ENCODE measurements at regions not wholly inside any gene's neighbourhood (a gene's known extent, or its start where the extent isn't known, plus 50 kb on each side); places are given as distances from the start of the nearest gene placed in this dataset.

DNA sequence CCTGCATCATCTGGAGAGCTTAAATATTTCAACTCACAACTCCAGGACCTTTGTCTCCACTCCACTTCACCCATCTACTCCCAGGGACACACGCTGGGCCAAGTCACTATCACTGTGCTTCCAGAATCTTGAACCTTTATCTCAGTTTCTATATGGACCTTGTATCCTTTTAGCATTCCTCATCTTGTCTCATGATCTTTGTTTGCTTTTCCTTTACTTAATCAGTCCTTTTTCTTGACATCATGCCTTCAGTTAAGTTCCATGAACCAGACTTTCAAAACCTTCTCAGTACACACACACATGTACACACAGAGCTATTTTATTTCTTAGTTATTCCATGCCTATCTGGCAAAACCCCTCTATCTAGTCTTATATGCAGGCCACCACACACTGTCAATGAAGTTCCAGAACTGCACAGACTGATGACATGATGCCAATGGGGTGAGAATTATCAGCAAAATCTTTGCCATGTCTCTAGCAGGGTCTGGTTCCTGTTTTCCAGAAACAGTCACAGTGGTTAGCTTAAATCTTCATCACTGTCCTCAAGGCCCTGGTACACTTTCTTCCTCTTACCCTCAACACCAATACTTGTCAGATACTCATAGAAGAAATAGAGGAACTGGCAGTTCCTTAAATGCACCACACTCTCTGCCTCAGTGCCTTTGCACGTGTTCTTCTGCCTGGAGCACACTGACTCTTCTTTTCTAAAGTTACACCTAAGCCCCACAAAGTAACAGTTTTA is 77.6 kb upstream of the STARD13 start:
- H3K4me1 Mint-ChIP-seq = no peaks in the 10 kb centered on the region
- CTCF ChIA-PET = interaction anchor here (0.6 kb wide), 1 partner anchor 20 kb away, joined by 7 read pairs; no protein-coding TSS in a partner anchor

More for the DNA sequence above, 77.6 kb upstream of the STARD13 start:
- POLR2A ChIA-PET = no interaction called here
- peaks cover 42% of the 10 kb centered on the region for H3K9me3 Mint-ChIP-seq
- no peak overlapping the region for H3K27ac Mint-ChIP-seq
- no peaks in the 10 kb centered on the region for H3K27me3 Mint-ChIP-seq (ENCODE audit: low read depth)
- H3K36me3 Mint-ChIP-seq = peaks cover 2% of the 10 kb centered on the region; the same call in 1 of the 2 replicates
- ATAC-seq (no peak), DNase-seq (ENCODE audit: low spot score) (no peak)
- no peak for TF ChIP-seq NFYB (CRISPR knock-in tag; conservative IDR thresholded peaks at IDR 0.05; ENCODE audit: low read depth)
- TF ChIP-seq, protein P1, sequence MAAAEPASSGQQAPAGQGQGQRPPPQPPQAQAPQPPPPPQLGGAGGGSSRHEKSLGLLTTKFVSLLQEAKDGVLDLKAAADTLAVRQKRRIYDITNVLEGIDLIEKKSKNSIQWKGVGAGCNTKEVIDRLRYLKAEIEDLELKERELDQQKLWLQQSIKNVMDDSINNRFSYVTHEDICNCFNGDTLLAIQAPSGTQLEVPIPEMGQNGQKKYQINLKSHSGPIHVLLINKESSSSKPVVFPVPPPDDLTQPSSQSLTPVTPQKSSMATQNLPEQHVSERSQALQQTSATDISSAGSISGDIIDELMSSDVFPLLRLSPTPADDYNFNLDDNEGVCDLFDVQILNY (CRISPR knock-in tag; IDR thresholded peaks at IDR 0.05) = no peak
- TF ChIP-seq, protein P2, sequence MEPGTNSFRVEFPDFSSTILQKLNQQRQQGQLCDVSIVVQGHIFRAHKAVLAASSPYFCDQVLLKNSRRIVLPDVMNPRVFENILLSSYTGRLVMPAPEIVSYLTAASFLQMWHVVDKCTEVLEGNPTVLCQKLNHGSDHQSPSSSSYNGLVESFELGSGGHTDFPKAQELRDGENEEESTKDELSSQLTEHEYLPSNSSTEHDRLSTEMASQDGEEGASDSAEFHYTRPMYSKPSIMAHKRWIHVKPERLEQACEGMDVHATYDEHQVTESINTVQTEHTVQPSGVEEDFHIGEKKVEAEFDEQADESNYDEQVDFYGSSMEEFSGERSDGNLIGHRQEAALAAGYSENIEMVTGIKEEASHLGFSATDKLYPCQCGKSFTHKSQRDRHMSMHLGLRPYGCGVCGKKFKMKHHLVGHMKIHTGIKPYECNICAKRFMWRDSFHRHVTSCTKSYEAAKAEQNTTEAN (CRISPR knock-in tag; IDR thresholded peaks at IDR 0.05) = no peak
- TF ChIP-seq, protein P3, sequence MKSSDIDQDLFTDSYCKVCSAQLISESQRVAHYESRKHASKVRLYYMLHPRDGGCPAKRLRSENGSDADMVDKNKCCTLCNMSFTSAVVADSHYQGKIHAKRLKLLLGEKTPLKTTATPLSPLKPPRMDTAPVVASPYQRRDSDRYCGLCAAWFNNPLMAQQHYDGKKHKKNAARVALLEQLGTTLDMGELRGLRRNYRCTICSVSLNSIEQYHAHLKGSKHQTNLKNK (CRISPR knock-in tag; IDR thresholded peaks at IDR 0.05) = no peak
- TF ChIP-seq FOXK1 (CRISPR knock-in tag; IDR thresholded peaks at IDR 0.05) = no peak
- TF ChIP-seq ZNF263 (CRISPR knock-in tag; IDR thresholded peaks at IDR 0.05; ENCODE audit: low read depth) = no peak
- TF ChIP-seq, protein P4, sequence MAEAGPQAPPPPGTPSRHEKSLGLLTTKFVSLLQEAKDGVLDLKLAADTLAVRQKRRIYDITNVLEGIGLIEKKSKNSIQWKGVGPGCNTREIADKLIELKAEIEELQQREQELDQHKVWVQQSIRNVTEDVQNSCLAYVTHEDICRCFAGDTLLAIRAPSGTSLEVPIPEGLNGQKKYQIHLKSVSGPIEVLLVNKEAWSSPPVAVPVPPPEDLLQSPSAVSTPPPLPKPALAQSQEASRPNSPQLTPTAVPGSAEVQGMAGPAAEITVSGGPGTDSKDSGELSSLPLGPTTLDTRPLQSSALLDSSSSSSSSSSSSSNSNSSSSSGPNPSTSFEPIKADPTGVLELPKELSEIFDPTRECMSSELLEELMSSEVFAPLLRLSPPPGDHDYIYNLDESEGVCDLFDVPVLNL (CRISPR knock-in tag; IDR thresholded peaks at IDR 0.05; ENCODE audit: borderline replicate concordance, low read depth) = no peak
- TF ChIP-seq, protein P5, sequence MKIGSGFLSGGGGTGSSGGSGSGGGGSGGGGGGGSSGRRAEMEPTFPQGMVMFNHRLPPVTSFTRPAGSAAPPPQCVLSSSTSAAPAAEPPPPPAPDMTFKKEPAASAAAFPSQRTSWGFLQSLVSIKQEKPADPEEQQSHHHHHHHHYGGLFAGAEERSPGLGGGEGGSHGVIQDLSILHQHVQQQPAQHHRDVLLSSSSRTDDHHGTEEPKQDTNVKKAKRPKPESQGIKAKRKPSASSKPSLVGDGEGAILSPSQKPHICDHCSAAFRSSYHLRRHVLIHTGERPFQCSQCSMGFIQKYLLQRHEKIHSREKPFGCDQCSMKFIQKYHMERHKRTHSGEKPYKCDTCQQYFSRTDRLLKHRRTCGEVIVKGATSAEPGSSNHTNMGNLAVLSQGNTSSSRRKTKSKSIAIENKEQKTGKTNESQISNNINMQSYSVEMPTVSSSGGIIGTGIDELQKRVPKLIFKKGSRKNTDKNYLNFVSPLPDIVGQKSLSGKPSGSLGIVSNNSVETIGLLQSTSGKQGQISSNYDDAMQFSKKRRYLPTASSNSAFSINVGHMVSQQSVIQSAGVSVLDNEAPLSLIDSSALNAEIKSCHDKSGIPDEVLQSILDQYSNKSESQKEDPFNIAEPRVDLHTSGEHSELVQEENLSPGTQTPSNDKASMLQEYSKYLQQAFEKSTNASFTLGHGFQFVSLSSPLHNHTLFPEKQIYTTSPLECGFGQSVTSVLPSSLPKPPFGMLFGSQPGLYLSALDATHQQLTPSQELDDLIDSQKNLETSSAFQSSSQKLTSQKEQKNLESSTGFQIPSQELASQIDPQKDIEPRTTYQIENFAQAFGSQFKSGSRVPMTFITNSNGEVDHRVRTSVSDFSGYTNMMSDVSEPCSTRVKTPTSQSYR (CRISPR knock-in tag; IDR thresholded peaks at IDR 0.05) = no peak
- TF ChIP-seq TEAD1 (CRISPR knock-in tag; IDR thresholded peaks at IDR 0.05) = no peak
- TF ChIP-seq, protein P6, sequence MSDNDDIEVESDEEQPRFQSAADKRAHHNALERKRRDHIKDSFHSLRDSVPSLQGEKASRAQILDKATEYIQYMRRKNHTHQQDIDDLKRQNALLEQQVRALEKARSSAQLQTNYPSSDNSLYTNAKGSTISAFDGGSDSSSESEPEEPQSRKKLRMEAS (CRISPR knock-in tag; IDR thresholded peaks at IDR 0.05) = no peak
- TF ChIP-seq, protein P7, sequence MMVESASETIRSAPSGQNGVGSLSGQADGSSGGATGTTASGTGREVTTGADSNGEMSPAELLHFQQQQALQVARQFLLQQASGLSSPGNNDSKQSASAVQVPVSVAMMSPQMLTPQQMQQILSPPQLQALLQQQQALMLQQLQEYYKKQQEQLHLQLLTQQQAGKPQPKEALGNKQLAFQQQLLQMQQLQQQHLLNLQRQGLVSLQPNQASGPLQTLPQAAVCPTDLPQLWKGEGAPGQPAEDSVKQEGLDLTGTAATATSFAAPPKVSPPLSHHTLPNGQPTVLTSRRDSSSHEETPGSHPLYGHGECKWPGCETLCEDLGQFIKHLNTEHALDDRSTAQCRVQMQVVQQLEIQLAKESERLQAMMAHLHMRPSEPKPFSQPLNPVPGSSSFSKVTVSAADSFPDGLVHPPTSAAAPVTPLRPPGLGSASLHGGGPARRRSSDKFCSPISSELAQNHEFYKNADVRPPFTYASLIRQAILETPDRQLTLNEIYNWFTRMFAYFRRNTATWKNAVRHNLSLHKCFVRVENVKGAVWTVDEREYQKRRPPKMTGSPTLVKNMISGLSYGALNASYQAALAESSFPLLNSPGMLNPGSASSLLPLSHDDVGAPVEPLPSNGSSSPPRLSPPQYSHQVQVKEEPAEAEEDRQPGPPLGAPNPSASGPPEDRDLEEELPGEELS (CRISPR knock-in tag; IDR thresholded peaks at IDR 0.05) = no peak
- TF ChIP-seq, protein P8, sequence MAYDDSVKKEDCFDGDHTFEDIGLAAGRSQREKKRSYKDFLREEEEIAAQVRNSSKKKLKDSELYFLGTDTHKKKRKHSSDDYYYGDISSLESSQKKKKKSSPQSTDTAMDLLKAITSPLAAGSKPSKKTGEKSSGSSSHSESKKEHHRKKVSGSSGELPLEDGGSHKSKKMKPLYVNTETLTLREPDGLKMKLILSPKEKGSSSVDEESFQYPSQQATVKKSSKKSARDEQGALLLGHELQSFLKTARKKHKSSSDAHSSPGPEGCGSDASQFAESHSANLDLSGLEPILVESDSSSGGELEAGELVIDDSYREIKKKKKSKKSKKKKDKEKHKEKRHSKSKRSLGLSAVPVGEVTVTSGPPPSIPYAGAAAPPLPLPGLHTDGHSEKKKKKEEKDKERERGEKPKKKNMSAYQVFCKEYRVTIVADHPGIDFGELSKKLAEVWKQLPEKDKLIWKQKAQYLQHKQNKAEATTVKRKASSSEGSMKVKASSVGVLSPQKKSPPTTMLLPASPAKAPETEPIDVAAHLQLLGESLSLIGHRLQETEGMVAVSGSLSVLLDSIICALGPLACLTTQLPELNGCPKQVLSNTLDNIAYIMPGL (CRISPR knock-in tag; IDR thresholded peaks at IDR 0.05) = no peak
- TF ChIP-seq, protein P9, sequence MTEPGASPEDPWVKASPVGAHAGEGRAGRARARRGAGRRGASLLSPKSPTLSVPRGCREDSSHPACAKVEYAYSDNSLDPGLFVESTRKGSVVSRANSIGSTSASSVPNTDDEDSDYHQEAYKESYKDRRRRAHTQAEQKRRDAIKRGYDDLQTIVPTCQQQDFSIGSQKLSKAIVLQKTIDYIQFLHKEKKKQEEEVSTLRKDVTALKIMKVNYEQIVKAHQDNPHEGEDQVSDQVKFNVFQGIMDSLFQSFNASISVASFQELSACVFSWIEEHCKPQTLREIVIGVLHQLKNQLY (CRISPR knock-in tag; IDR thresholded peaks at IDR 0.05) = no peak
- TF ChIP-seq, protein P10, sequence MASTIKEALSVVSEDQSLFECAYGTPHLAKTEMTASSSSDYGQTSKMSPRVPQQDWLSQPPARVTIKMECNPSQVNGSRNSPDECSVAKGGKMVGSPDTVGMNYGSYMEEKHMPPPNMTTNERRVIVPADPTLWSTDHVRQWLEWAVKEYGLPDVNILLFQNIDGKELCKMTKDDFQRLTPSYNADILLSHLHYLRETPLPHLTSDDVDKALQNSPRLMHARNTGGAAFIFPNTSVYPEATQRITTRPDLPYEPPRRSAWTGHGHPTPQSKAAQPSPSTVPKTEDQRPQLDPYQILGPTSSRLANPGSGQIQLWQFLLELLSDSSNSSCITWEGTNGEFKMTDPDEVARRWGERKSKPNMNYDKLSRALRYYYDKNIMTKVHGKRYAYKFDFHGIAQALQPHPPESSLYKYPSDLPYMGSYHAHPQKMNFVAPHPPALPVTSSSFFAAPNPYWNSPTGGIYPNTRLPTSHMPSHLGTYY (CRISPR knock-in tag; IDR thresholded peaks at IDR 0.05) = no peak
- no peak overlapping the region for H3K4me3 Mint-ChIP-seq
